HCT116 (cell line): ENCODE measurements at regions not wholly inside any gene's neighbourhood (a gene's known extent, or its start where the extent isn't known, plus 50 kb on each side); places are given as distances from the start of the nearest gene placed in this dataset.

Experiments used
- ATAC-seq: fragments of 200-7000 bp; cut with Tn5 transposase; 2 replicates; pipeline ENCODE4 v1.9.1; 2020; ENCODE audit warnings: mild to moderate bottlenecking, moderate library complexity
- BruUV-seq: library from RNA; stranded (reverse); fragments of 400-500 nt; replicated peaks from 2 replicates; lab custom pipeline; 2021; lab: Mats Ljungman, UMichigan
- CTCF ChIA-PET: fragments of 300-600 bp; sonication (Branson Sonifier 250); formaldehyde crosslinking; loops from one replicate; lab custom pipeline; 2021; ENCODE audit warnings: antibody characterized with exemption; lab: Charles Lee
- POLR2A ChIA-PET: fragments of 300-600, 350-600 bp; sonication (Branson Sonifier 250); formaldehyde crosslinking; loops from one replicate; lab custom pipeline; 2021; ENCODE audit warnings: antibody characterized with exemption; lab: Charles Lee
- RAD21 ChIA-PET, 2 experiments: fragments of 300-600 bp; sonication (Branson Sonifier 250); formaldehyde crosslinking; loops; one replicate each; lab custom pipeline; 2023; ENCODE audit warnings: low total read pairs in 2 of 2; ENCODE audit not compliant: uncharacterized antibody in 2 of 2, unreplicated experiment in 2 of 2, low non-redundant PET in 1 of 2; lab: Charles Lee
- DNase-seq: peaks from one replicate; pipeline ENCODE4 v3.0.0-alpha.2; 2010; ENCODE audit warnings: low read depth, low spot score
- H2AFZ ChIP-seq: fragments of 200-600 bp; shearing (Covaris generic), sonication (generic); 2 replicates; pipeline ENCODE4 v1.6.1; 2017; ENCODE audit warnings: low read depth, mixed run types, mixed read lengths, antibody characterized with exemption, low read length; ENCODE audit not compliant: poor library complexity, severe bottlenecking
- H3K27ac ChIP-seq: 2 replicates; pipeline ENCODE4 v1.5.1; 2012; ENCODE audit warnings: low read depth, low read length
- H3K27me3 ChIP-seq: fragments of 200-600 bp; sonication (generic); 2 replicates; pipeline ENCODE4 v1.6.1; 2016; ENCODE audit warnings: mixed run types, low read length, mixed read lengths; ENCODE audit not compliant: insufficient read depth
- H3K36me3 ChIP-seq, 2 experiments: fragments of 200-500 bp in 1 of 2; fragments of 200-600 bp in 1 of 2; sonication (Bioruptor generic) in 1 of 2; sonication (generic) in 1 of 2; 2 replicates each; pipeline versions ENCODE4 v1.5.1 to v1.6.1; 2014 to 2016; ENCODE audit warnings: low read length in 2 of 2, inconsistent platforms in 1 of 2, mixed read lengths in 1 of 2, mixed run types in 1 of 2; ENCODE audit not compliant: insufficient read depth in 2 of 2, control insufficient read depth in 1 of 2
- H3K4me1 ChIP-seq, 2 experiments: fragments of 200-600 bp in 1 of 2; sonication (generic) in 1 of 2; 2 replicates each; pipeline versions ENCODE4 v1.5.1 to v1.6.1; 2012 to 2017; ENCODE audit warnings: low read length in 2 of 2, inconsistent platforms in 1 of 2, mild to moderate bottlenecking in 1 of 2, mixed read lengths in 1 of 2, mixed run types in 1 of 2, moderate library complexity in 1 of 2; ENCODE audit not compliant: insufficient read depth in 2 of 2, control insufficient read depth in 1 of 2
- H3K4me2 ChIP-seq: fragments of 200-600 bp; sonication (generic); 2 replicates; pipeline ENCODE4 v1.6.1; 2017; ENCODE audit warnings: mixed run types, low read length, mixed read lengths
- H3K4me3 ChIP-seq, 2 experiments: fragments of 200-600 bp in 1 of 2; sonication (generic) in 1 of 2; replicated peaks in 1 of 2; 2 replicates each; pipeline ENCODE4 v1.5.1; 2011 to 2016; ENCODE audit warnings: low read length in 2 of 2, control low read depth in 1 of 2, low read depth in 1 of 2, mild to moderate bottlenecking in 1 of 2, mixed read lengths in 1 of 2, mixed run types in 1 of 2
- H3K79me2 ChIP-seq: fragments of 200-600 bp; sonication (generic); 2 replicates; pipeline ENCODE4 v1.6.1; 2017; ENCODE audit warnings: mild to moderate bottlenecking, mixed run types, low read length, moderate library complexity, mixed read lengths; ENCODE audit not compliant: insufficient read depth
- H3K9ac ChIP-seq: fragments of 200-600 bp; sonication (generic); 2 replicates; pipeline ENCODE4 v1.6.1; 2016; ENCODE audit warnings: low read length, mixed read lengths
- H3K9me2 ChIP-seq: fragments of 200-600 bp; sonication (generic), shearing (Covaris generic); 2 replicates; pipeline ENCODE4 v1.6.1; 2017; ENCODE audit warnings: mixed run types, mild to moderate bottlenecking, moderate library complexity; ENCODE audit not compliant: insufficient read depth
- H3K9me3 ChIP-seq, 2 experiments: fragments of 200-500 bp in 1 of 2; fragments of 200-600 bp in 1 of 2; sonication (Bioruptor generic) in 1 of 2; sonication (generic) in 1 of 2; 2 replicates each; pipeline ENCODE4 v1.6.1; 2014 to 2017; ENCODE audit warnings: low read length in 2 of 2, mixed read lengths in 2 of 2, inconsistent platforms in 1 of 2, low read depth in 1 of 2, mild to moderate bottlenecking in 1 of 2, mixed run types in 1 of 2, moderate library complexity in 1 of 2; ENCODE audit not compliant: control insufficient read depth in 1 of 2, insufficient read depth in 1 of 2
- H4K20me1 ChIP-seq: fragments of 200-600 bp; sonication (generic), shearing (Covaris generic); 2 replicates; pipeline ENCODE4 v1.6.1; 2017; ENCODE audit warnings: mixed run types, mild to moderate bottlenecking, moderate library complexity; ENCODE audit not compliant: insufficient read depth
- ATF3 ChIP-seq: IDR thresholded peaks from 2 replicates; pipeline ENCODE4 v1.6.1; 2012
- CEBPB ChIP-seq: IDR thresholded peaks from 2 replicates; pipeline ENCODE4 v1.6.1; 2012; ENCODE audit warnings: low read depth
- CTCF ChIP-seq, 3 experiments: fragments of 200-600 bp in 1 of 3; sonication (generic) in 1 of 3; IDR thresholded peaks in 2 of 3; conservative IDR thresholded peaks in 1 of 3; 2 replicates each; pipeline ENCODE4 v1.5.1; 2012 to 2017; ENCODE audit warnings: low read depth in 2 of 3, low read length in 2 of 3, antibody characterized with exemption in 1 of 3, borderline replicate concordance in 1 of 3, control low read depth in 1 of 3, mild to moderate bottlenecking in 1 of 3, mixed read lengths in 1 of 3, mixed run types in 1 of 3, moderate library complexity in 1 of 3; ENCODE audit not compliant: insufficient read depth in 1 of 3
- EGR1 ChIP-seq: IDR thresholded peaks from 2 replicates; pipeline ENCODE4 v1.6.1; 2012; ENCODE audit warnings: low read depth
- EZH2phosphoT487 ChIP-seq: fragments of 200-600 bp; IDR thresholded peaks from 2 replicates; pipeline ENCODE4 v1.6.1; 2018; ENCODE audit warnings: antibody characterized with exemption, borderline replicate concordance
- JUND ChIP-seq: IDR thresholded peaks from 2 replicates; pipeline ENCODE4 v1.6.1; 2012
- MAX ChIP-seq: IDR thresholded peaks from 2 replicates; pipeline ENCODE4 v1.6.1; 2012
- POLR2A ChIP-seq: IDR thresholded peaks from 2 replicates; pipeline ENCODE4 v1.7.0; 2011; ENCODE audit warnings: borderline replicate concordance; ENCODE audit not compliant: insufficient read depth, insufficient read length; ENCODE audit errors: extremely low read depth
- SIN3A ChIP-seq: IDR thresholded peaks from 2 replicates; pipeline ENCODE4 v1.6.1; 2012; ENCODE audit warnings: low read depth
- ZFX ChIP-seq: fragments of 450-650 bp; IDR thresholded peaks from 2 replicates; pipeline ENCODE4 v1.6.1; 2017
- ZNF274 ChIP-seq: fragments of 200-500 bp; sonication (Bioruptor generic); IDR thresholded peaks from 2 replicates; pipeline ENCODE4 v1.6.1; 2014; ENCODE audit warnings: mild to moderate bottlenecking, low read depth, low read length, inconsistent platforms
- intact Hi-C: fragments of 100-400 bp; cut with micrococcal nuclease; formaldehyde crosslinking; loops from 2 replicates; pipeline ENCODE4 v1.10.0; 2022

GRCh38 chr7:19427944-19428343 is 280.9 kb downstream of the POLR1F start:
- no peak overlapping the region for H3K4me2 ChIP-seq
- no peaks in the 10 kb centered on the region for H3K9me3 ChIP-seq
- ChIA-PET CTCF (no interaction called here), RAD21 (no interaction called here), POLR2A (no interaction called here)
- H3K9me2 ChIP-seq = no peaks in the 10 kb centered on the region
- ATAC-seq (no peak), DNase-seq (no peak)
- H3K4me1 ChIP-seq = no peaks in the 10 kb centered on the region
- H3K36me3 ChIP-seq = no peaks in the 10 kb centered on the region
- no peak overlapping the region for H3K9ac ChIP-seq
- no peaks in the 10 kb centered on the region for H3K79me2 ChIP-seq
- intact Hi-C loops = no loop called here
- no peak for TF ChIP-seq EZH2phosphoT487
- TF ChIP-seq JUND = no peak
- no peak for TF ChIP-seq ATF3
- no peak for TF ChIP-seq EGR1
- TF ChIP-seq CEBPB = no peak
- TF ChIP-seq ZFX = no peak
- no peak for TF ChIP-seq CTCF (IDR thresholded peaks at IDR 0.05 in 2 of 3, conservative IDR thresholded peaks at IDR 0.05 in 1 of 3; ENCODE audit: borderline replicate concordance in 1 of 3, insufficient read depth in 1 of 3, low read depth in 2 of 3, low read length in 2 of 3)
- TF ChIP-seq ZNF274 = no peak
- no peak for TF ChIP-seq POLR2A
- TF ChIP-seq SIN3A = no peak
- no peak for TF ChIP-seq MAX
- BruUV-seq = no TSS peak
- H3K27me3 ChIP-seq = no peaks in the 10 kb centered on the region
- H3K27ac ChIP-seq = no peak overlapping the region
- H2AFZ ChIP-seq = no peak overlapping the region
- no peaks in the 10 kb centered on the region for H4K20me1 ChIP-seq
- H3K4me3 ChIP-seq = no peak overlapping the region
